Lung (tissue), 11 donors: ENCODE measurements at regions not wholly inside any gene's neighbourhood (a gene's known extent, or its start where the extent isn't known, plus 50 kb on each side); places are given as distances from the start of the nearest gene placed in this dataset.
A peak's percentile ranks its signal among the peaks of the same experiment; 100 is the strongest.

Experiments
- ATAC-seq: fragments of 200-7000 bp; cut with Tn5 transposase; one replicate; pipeline ENCODE4 v1.9.1; 2020; ENCODE audit warnings: moderate number of reproducible peaks; ENCODE audit not compliant: insufficient read depth, low FRiP score
- DNase-seq, 3 donors: peaks; one replicate each; pipeline ENCODE4 v3.0.0-alpha.2; 2013 to 2017
- H3K27ac ChIP-seq, 2 donors: one replicate each; pipeline ENCODE4 v1.5.1; 2013; ENCODE audit warnings: mild to moderate bottlenecking in 2 of 2, moderate library complexity in 2 of 2, control low read depth in 1 of 2, inconsistent platforms in 1 of 2, low read depth in 1 of 2, low read length in 1 of 2
- H3K27me3 ChIP-seq, 3 donors: one replicate each; pipeline ENCODE4 v1.5.1; 2013; ENCODE audit warnings: low read length in 2 of 3; ENCODE audit not compliant: control insufficient read depth in 3 of 3, insufficient read depth in 3 of 3
- H3K36me3 ChIP-seq, 4 donors: one replicate each; pipeline ENCODE4 v1.5.1; 2013; ENCODE audit warnings: low read length in 4 of 4, mild to moderate bottlenecking in 1 of 4, moderate library complexity in 1 of 4; ENCODE audit not compliant: control insufficient read depth in 4 of 4, insufficient read depth in 4 of 4
- H3K4me1 ChIP-seq, 5 donors: one replicate each; pipeline ENCODE4 v1.5.1; 2013; ENCODE audit warnings: low read length in 5 of 5, mild to moderate bottlenecking in 2 of 5, moderate library complexity in 1 of 5; ENCODE audit not compliant: control insufficient read depth in 5 of 5, insufficient read depth in 5 of 5
- H3K4me3 ChIP-seq: one replicate; pipeline ENCODE4 v1.5.1; 2013; ENCODE audit warnings: mild to moderate bottlenecking, control low read depth, moderate library complexity
- H3K9ac ChIP-seq, 2 donors: one replicate each; pipeline ENCODE4 v1.5.1; 2013; ENCODE audit warnings: low read length in 2 of 2, control low read depth in 1 of 2; ENCODE audit not compliant: insufficient read depth in 1 of 2
- H3K9me3 ChIP-seq, 4 donors: one replicate each; pipeline ENCODE4 v1.5.1; 2013; ENCODE audit warnings: low read length in 3 of 4, mild to moderate bottlenecking in 1 of 4, moderate library complexity in 1 of 4; ENCODE audit not compliant: control insufficient read depth in 4 of 4, insufficient read depth in 3 of 4
- WGBS, 2 donors: extraction: QIAGEN DNeasy Blood & Tissue Kit; methylation state at CpG; one replicate each; pipeline ENCODE4 v1.1.7; 2013; 5-methylcytosine and 5-hydroxymethylcytosine counted together
- TF ChIP-seq, protein P1 (sequence below): IDR thresholded peaks from 2 replicates; pipeline ENCODE4 v1.5.1; 2012; ENCODE audit warnings: mild to moderate bottlenecking; ENCODE audit errors: control extremely low read depth, extremely low read depth
- donor health status: control.
- donor health status: control.
- donor health status: Bipolar disorder and iron deficiency.
- donor health status: healthy.
- donor health status: DM: yes; HTN: yes; CAD: no.

DNA sequence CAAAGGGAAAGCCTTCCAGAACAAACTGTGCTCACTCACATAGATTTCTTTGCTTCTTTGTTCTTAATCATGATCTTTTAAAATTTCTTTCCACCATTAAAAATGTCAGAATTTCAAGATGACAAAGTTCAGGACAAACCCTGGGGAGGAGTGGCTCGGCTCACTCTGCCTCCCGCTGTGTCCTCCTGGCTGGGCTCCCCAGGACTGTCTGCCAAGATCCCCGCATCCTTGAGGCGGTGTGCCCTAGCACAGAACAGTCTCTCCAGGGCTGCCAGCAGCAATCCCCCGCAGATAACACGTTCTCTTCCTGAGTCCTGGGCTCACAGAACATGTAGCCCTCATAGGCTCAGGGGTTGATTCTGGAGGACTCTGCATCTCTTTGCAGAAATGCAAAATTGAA lies 98.4 kb upstream of the KCNG1 start:
- Histone ChIP-seq H3K4me1 (peaks cover 0 to 28% (median 8%) of the 10 kb centered on the region in 5 donors), H3K36me3 (no peaks in the 10 kb centered on the region), H3K9ac (no peak overlapping the region), H3K27ac (no peak overlapping the region), H3K9me3 (no peaks in the 10 kb centered on the region), H3K4me3 (no peak overlapping the region), H3K27me3 (no peaks in the 10 kb centered on the region)
- WGBS, 2 donors = 25% methylated on average over 6 of the region's 6 CpGs
- TF ChIP-seq, protein P1, sequence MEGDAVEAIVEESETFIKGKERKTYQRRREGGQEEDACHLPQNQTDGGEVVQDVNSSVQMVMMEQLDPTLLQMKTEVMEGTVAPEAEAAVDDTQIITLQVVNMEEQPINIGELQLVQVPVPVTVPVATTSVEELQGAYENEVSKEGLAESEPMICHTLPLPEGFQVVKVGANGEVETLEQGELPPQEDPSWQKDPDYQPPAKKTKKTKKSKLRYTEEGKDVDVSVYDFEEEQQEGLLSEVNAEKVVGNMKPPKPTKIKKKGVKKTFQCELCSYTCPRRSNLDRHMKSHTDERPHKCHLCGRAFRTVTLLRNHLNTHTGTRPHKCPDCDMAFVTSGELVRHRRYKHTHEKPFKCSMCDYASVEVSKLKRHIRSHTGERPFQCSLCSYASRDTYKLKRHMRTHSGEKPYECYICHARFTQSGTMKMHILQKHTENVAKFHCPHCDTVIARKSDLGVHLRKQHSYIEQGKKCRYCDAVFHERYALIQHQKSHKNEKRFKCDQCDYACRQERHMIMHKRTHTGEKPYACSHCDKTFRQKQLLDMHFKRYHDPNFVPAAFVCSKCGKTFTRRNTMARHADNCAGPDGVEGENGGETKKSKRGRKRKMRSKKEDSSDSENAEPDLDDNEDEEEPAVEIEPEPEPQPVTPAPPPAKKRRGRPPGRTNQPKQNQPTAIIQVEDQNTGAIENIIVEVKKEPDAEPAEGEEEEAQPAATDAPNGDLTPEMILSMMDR = no peak
- ATAC-seq = no peak
- no peak for DNase-seq

DNA sequence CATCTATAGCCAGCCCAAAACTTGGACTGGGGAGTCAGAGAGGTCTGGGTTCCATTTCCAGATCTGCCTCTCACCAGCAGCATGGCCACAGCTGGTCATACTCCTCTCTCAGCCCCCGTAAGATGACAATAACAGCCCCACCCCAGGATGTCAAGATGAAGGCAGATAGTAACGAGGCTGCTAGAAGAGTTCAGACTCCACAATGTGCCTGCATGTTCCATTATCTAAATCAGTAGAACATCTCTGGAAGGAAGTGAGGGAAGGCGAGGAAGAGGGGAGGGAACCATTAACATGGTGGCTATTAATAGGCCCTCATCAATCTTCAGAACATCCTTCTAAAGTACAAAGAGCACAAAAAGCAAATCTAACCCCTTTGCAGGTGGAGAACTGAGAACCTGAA lies 98.0 kb upstream of the KCNG1 start:
- DNase-seq (peak in 2 of 3 donors; percentile 28 to 57), ATAC-seq (no peak)
- H3K4me1 ChIP-seq = peaks cover 0 to 24% (median 4%) of the 10 kb centered on the region in 5 donors
- H3K27ac ChIP-seq = no peak overlapping the region
- no peaks in the 10 kb centered on the region for H3K27me3 ChIP-seq
- no peaks in the 10 kb centered on the region for H3K36me3 ChIP-seq
- TF ChIP-seq, protein P1 = no peak
- no peaks in the 10 kb centered on the region for H3K9me3 ChIP-seq
- H3K4me3 ChIP-seq = no peak overlapping the region
- 33% methylated on average over 3 of the region's 3 CpGs for WGBS, 2 donors
- H3K9ac ChIP-seq = no peak overlapping the region

DNA sequence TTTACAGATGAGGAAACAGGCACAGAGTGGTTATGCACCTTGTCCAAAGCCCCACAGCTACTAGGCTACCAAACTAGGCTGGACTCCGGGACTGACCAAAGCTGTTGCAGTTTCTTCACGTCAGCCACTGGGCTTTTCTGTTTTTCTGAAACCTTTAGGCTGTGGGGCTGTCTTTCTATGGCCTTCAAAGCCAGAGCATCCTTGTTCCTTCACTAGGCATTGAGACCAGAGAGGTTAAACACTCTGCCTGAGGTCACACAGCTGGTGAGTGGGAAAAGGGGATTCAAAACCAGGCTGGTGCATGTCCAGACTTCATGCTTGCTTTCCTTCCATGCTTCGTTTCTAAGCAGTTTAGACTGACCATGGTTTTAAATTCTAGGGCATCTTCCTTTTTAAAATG lies 97.5 kb upstream of the KCNG1 start:
- H3K4me3 ChIP-seq = no peak overlapping the region
- no peak for ATAC-seq
- H3K4me1 ChIP-seq = peaks cover 0 to 20% (median 4%) of the 10 kb centered on the region in 5 donors
- TF ChIP-seq, protein P1 = no peak
- H3K27ac ChIP-seq = no peak overlapping the region
- no peaks in the 10 kb centered on the region for H3K36me3 ChIP-seq
- 74 to 79% methylated on average over 3 of the region's 3 CpGs for WGBS, 2 donors
- H3K9me3 ChIP-seq = no peaks in the 10 kb centered on the region
- no peaks in the 10 kb centered on the region for H3K27me3 ChIP-seq
- no peak for DNase-seq
- H3K9ac ChIP-seq = no peak overlapping the region

DNA sequence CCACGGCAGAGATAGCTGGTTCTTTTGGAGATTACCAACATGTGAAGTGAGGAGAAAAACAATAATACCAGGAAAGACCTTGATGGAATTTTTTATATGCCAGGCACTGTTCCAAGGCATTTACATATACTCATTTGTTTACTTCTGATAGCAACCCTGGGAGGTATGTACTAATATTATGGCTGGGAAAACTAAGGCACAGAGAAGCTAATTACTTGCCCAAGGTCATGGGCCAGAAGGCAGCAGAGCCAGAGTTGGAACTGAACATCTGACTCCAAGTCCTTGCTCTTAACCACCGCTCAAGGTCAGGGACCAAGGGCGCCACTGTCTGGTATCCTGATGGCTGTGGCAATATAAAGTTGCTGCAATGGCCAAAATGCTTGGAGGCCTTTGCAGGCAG lies 97.0 kb upstream of the KCNG1 start:
- TF ChIP-seq, protein P1 = no peak
- no peak for DNase-seq
- Histone ChIP-seq H3K27ac (no peak overlapping the region), H3K4me1 (peaks cover 0 to 16% (median 4%) of the 10 kb centered on the region in 5 donors), H3K4me3 (no peak overlapping the region), H3K9ac (no peak overlapping the region), H3K27me3 (no peaks in the 10 kb centered on the region), H3K36me3 (no peaks in the 10 kb centered on the region), H3K9me3 (no peaks in the 10 kb centered on the region)
- ATAC-seq = no peak
- 85 to 93% methylated on average over 3 of the region's 3 CpGs for WGBS, 2 donors
